Thyroid gland (tissue), 4 donors: ENCODE measurements at regions not wholly inside any gene's neighbourhood (a gene's known extent, or its start where the extent isn't known, plus 50 kb on each side); places are given as distances from the start of the nearest gene placed in this dataset.

Experiments used
- POLR2A ChIP-seq, 2 donors: fragments of 450-650 bp; IDR thresholded peaks; one replicate each; pipeline ENCODE4 v1.6.1; 2017; ENCODE audit warnings: antibody characterized with exemption in 2 of 2, mild to moderate bottlenecking in 2 of 2, moderate library complexity in 1 of 2
- TF ChIP-seq, protein P1 (sequence below), 6 experiments: fragments of 200-600 bp in 3 of 6; fragments of 450-650 bp in 3 of 6; sonication (generic) in 3 of 6; IDR thresholded peaks; one replicate each; pipeline ENCODE4 v1.5.1; 2016 to 2019; ENCODE audit warnings: antibody characterized with exemption in 6 of 6, mild to moderate bottlenecking in 2 of 6, inconsistent platforms in 1 of 6, moderate library complexity in 1 of 6

DNA sequence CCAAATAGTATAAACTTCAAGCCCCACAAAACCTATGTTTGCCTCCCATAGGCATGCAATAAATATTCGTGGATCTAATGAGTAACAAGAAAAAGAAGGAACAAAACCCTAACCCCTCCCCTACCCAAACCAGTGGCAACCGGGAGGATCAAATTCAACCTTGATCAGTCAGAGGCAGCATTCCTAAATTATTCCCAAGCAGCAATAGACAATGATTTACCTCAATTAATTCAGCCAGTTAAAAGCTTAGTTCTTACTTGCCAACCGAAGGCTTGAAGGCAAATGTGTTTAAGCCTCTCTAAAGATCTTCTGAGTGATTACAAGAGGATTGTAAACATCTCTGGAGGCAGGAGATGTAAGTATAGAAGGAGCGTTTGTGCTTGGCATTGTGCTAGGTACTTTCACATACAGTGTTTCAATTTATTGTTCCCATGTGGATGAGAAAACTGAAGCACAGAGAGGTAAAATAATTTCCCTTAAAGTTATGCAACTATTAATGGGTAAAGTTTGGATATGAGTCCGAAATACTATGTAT is 197.7 kb downstream of the MTX2 start:
- TF ChIP-seq, protein P1, sequence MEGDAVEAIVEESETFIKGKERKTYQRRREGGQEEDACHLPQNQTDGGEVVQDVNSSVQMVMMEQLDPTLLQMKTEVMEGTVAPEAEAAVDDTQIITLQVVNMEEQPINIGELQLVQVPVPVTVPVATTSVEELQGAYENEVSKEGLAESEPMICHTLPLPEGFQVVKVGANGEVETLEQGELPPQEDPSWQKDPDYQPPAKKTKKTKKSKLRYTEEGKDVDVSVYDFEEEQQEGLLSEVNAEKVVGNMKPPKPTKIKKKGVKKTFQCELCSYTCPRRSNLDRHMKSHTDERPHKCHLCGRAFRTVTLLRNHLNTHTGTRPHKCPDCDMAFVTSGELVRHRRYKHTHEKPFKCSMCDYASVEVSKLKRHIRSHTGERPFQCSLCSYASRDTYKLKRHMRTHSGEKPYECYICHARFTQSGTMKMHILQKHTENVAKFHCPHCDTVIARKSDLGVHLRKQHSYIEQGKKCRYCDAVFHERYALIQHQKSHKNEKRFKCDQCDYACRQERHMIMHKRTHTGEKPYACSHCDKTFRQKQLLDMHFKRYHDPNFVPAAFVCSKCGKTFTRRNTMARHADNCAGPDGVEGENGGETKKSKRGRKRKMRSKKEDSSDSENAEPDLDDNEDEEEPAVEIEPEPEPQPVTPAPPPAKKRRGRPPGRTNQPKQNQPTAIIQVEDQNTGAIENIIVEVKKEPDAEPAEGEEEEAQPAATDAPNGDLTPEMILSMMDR (IDR thresholded peaks at IDR 0.05), result no peak
- no peak for TF ChIP-seq POLR2A (IDR thresholded peaks at IDR 0.05)
